Natural killer cell (primary cell): ENCODE measurements at regions not wholly inside any gene's neighbourhood (a gene's known extent, or its start where the extent isn't known, plus 50 kb on each side); places are given as distances from the start of the nearest gene placed in this dataset.

Experiments
- ATAC-seq, 3 donors: fragments of 150-1000 bp in 2 of 3; fragments of 200-7000 bp in 1 of 3; cut with Tn5 transposase; 1 replicate in 1 of 3; 2 replicates in 2 of 3; pipeline ENCODE4 v1.10.0; 2021; ENCODE audit warnings: mild to moderate bottlenecking in 2 of 3, moderate library complexity in 2 of 3
- DNase-seq, 2 donors: peaks; one replicate each; pipeline versions ENCODE4 v3.0.0 to v3.0.0-alpha.2; 2013 to 2021; ENCODE audit warnings: mixed read lengths in 1 of 2
- H3K27ac ChIP-seq: one replicate; pipeline ENCODE4 v1.5.1; 2013; ENCODE audit warnings: mild to moderate bottlenecking, low read length
- H3K27me3 ChIP-seq: one replicate; pipeline ENCODE4 v1.6.1; 2013; ENCODE audit warnings: low read length; ENCODE audit not compliant: control insufficient read depth, insufficient read depth
- H3K36me3 ChIP-seq: one replicate; pipeline ENCODE4 v1.6.1; 2013; ENCODE audit warnings: low read length; ENCODE audit not compliant: control insufficient read depth, insufficient read depth
- H3K4me1 ChIP-seq: one replicate; pipeline ENCODE4 v1.6.1; 2013; ENCODE audit warnings: low read length; ENCODE audit not compliant: control insufficient read depth, insufficient read depth
- H3K4me3 ChIP-seq: one replicate; pipeline ENCODE4 v1.5.1; 2013; ENCODE audit warnings: low read length
- H3K9me3 ChIP-seq: one replicate; pipeline ENCODE4 v1.6.1; 2013; ENCODE audit warnings: low read length; ENCODE audit not compliant: control insufficient read depth, insufficient read depth
- H3K27ac Mint-ChIP-seq, 2 donors: one replicate each; pipeline ENCODE4 v1.8.0; 2022; ENCODE audit warnings: mild to moderate bottlenecking in 2 of 2, mixed read lengths in 2 of 2, moderate library complexity in 1 of 2
- H3K27me3 Mint-ChIP-seq, 2 donors: one replicate each; pipeline ENCODE4 v1.8.0; 2022; ENCODE audit warnings: low read depth in 2 of 2, mixed read lengths in 2 of 2
- H3K36me3 Mint-ChIP-seq: one replicate; pipeline ENCODE4 v1.8.0; 2022; ENCODE audit warnings: mixed read lengths
- H3K4me1 Mint-ChIP-seq, 2 donors: one replicate each; pipeline ENCODE4 v1.8.0; 2022; ENCODE audit warnings: mixed read lengths in 2 of 2
- H3K4me3 Mint-ChIP-seq: one replicate; pipeline ENCODE4 v1.8.0; 2022; ENCODE audit warnings: mild to moderate bottlenecking, moderate library complexity, mixed read lengths
- H3K9me3 Mint-ChIP-seq, 2 donors: one replicate each; pipeline ENCODE4 v1.8.0; 2022; ENCODE audit warnings: mixed read lengths in 2 of 2
- CTCF ChIP-seq: fragments of 200-600 bp; IDR thresholded peaks from one replicate; pipeline ENCODE4 v1.8.0; 2022; ENCODE audit warnings: antibody characterized with exemption
- WGBS: methylation state at CpG from one replicate; pipeline ENCODE4 v1.1.7; 2013; ENCODE audit warnings: missing lambda C conversion rate; ENCODE audit not compliant: insufficient coverage; 5-methylcytosine and 5-hydroxymethylcytosine counted together
- intact Hi-C: fragments of 100-400 bp; cut with micrococcal nuclease; formaldehyde crosslinking; loops from one replicate; pipeline ENCODE4 v1.14.2; 2022

DNA sequence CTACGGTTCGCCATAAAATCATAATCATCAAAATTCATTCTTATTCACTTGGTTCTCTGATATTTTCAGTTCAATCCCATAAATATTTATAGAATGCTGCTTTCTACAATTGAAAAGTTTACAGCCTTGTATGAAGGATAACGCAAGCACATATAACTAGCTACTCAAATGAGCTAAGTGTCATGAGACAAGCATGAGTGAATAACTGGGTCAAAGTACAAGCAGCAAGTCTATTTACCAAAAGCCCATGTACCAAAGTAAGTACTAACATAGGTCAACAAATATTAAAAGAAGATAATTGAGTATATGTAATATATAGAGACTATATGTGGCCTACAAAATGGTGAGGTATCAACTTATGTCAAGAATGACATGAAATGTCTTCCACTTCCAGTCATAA lies 596.6 kb downstream of the GBE1 start:
- Histone ChIP-seq H3K9me3 (peaks cover 3% of the 10 kb centered on the region), H3K4me3 (no peak overlapping the region), H3K27me3 (no peaks in the 10 kb centered on the region), H3K27ac (no peak overlapping the region), H3K36me3 (no peaks in the 10 kb centered on the region), H3K4me1 (no peaks in the 10 kb centered on the region)
- no peak for DNase-seq
- ATAC-seq: no peak
- Mint-ChIP-seq H3K27ac (no peak overlapping the region), H3K9me3 (peaks cover 12 to 18% of the 10 kb centered on the region in 2 donors), H3K4me1 (no peaks in the 10 kb centered on the region), H3K36me3 (no peaks in the 10 kb centered on the region), H3K27me3 (no peaks in the 10 kb centered on the region), H3K4me3 (no peak overlapping the region)
- no peak for TF ChIP-seq CTCF
- intact Hi-C loops: no loop called here
- WGBS: 100% methylated on average over 3 of the region's 3 CpGs

DNA sequence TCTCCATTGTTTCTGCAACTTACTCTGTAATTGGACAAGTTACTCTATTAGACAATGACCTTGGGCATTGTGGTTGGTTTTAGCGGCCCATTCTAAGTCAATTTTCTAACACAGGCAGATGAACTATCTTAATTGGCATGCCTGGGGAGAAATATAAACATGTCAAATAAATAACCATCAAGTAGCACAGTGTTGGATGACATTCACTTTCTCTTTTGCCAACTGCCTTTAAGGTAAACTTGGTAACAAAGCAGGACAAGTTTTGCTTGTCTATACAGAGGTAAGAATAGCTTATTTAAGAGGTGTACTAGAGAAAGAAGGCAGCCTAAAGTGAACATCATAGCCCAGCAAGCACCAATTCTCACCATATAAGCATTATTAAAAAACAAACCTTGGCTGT lies 599.6 kb downstream of the GBE1 start:
- Histone ChIP-seq H3K27ac (no peak overlapping the region), H3K36me3 (no peaks in the 10 kb centered on the region), H3K27me3 (no peaks in the 10 kb centered on the region), H3K9me3 (no peaks in the 10 kb centered on the region), H3K4me1 (no peaks in the 10 kb centered on the region), H3K4me3 (no peak overlapping the region)
- Mint-ChIP-seq H3K27ac (no peak overlapping the region), H3K27me3 (no peaks in the 10 kb centered on the region), H3K36me3 (peaks cover under 1% of the 10 kb centered on the region), H3K4me3 (no peak overlapping the region), H3K9me3 (peaks cover 15 to 17% of the 10 kb centered on the region in 2 donors), H3K4me1 (no peaks in the 10 kb centered on the region)
- ATAC-seq: no peak
- TF ChIP-seq CTCF: no peak
- no peak for DNase-seq
- intact Hi-C loops: no loop called here
- WGBS: no CpG with 5 or more reads among the region's 1 CpG

DNA sequence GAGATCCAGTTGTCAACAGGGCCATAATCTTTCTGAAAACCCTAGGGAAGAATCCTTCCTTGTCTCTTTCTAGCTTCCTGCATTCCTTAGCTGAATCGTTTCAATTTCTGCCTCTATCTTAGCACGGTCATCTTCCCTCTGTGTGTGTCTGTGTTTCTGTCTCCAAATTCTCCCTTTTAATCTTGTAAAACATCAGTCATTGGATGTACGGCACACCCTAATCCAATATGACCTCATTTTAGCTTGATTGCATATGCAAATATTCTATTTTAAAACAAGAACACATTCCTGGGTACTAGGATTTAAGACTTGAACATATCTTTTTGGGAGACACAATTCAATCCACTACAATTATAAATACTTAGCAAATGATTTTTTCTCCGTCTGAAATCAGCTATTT lies 600.3 kb downstream of the GBE1 start:
- Histone ChIP-seq H3K4me1 (no peaks in the 10 kb centered on the region), H3K27ac (no peak overlapping the region), H3K4me3 (no peak overlapping the region), H3K36me3 (no peaks in the 10 kb centered on the region), H3K9me3 (peaks cover under 1% of the 10 kb centered on the region), H3K27me3 (no peaks in the 10 kb centered on the region)
- DNase-seq (no peak), ATAC-seq (no peak)
- Mint-ChIP-seq H3K4me3 (no peak overlapping the region), H3K9me3 (peaks cover 15 to 17% of the 10 kb centered on the region in 2 donors), H3K36me3 (peaks cover 8% of the 10 kb centered on the region), H3K27me3 (no peaks in the 10 kb centered on the region), H3K27ac (no peak overlapping the region), H3K4me1 (no peaks in the 10 kb centered on the region)
- no peak for TF ChIP-seq CTCF
- WGBS: 77% methylated on average over 4 of the region's 4 CpGs
- intact Hi-C loops: no loop called here

DNA sequence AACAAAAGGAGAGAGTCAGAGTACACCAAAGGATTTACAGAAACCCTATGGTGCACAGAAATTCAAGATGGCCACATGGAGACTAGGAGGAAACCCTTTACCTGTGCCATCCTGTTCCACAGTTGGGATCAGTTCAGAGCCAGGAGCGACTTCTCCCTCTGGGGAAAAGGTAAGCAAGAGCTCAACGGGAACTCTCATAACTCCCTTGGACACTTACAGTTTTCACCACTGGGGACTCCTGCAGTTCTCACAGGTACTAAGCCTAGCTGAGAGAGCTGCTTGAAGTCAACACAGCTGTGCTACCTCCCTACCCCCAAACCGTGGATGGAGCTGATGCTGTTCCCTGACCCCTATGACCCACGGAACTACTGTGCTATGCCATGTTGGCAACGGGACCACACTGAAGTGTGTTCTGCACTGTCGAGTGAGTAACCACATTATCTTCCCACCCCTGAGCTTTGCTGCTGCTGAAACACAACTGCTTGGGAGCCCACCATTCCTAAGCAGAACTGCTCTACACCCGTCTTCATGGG lies 606.8 kb downstream of the GBE1 start:
- H3K4me1 Mint-ChIP-seq: no peaks in the 10 kb centered on the region
- DNase-seq: no peak
- WGBS: 88% methylated on average over 7 of the region's 7 CpGs
- no peaks in the 10 kb centered on the region for H3K4me1 ChIP-seq
- no peak for ATAC-seq
- no peak overlapping the region for H3K4me3 ChIP-seq
- no peak overlapping the region for H3K27ac ChIP-seq
- intact Hi-C loops: no loop called here
- no peak overlapping the region for H3K4me3 Mint-ChIP-seq
- peaks cover 15% of the 10 kb centered on the region for H3K9me3 ChIP-seq
- no peak for TF ChIP-seq CTCF
- H3K36me3 Mint-ChIP-seq: peaks cover 20% of the 10 kb centered on the region
- H3K27ac Mint-ChIP-seq: no peak overlapping the region
- H3K27me3 Mint-ChIP-seq: no peaks in the 10 kb centered on the region
- H3K9me3 Mint-ChIP-seq: peaks cover 13 to 14% of the 10 kb centered on the region in 2 donors
- no peaks in the 10 kb centered on the region for H3K27me3 ChIP-seq
- H3K36me3 ChIP-seq: no peaks in the 10 kb centered on the region
